DND-41 (cell line): ENCODE measurements at regions not wholly inside any gene's neighbourhood (a gene's known extent, or its start where the extent isn't known, plus 50 kb on each side); places are given as distances from the start of the nearest gene placed in this dataset.

Experiments
- ATAC-seq: fragments of 200-7000 bp; cut with Tn5 transposase; 3 replicates; pipeline ENCODE4 v1.9.1; 2021; ENCODE audit warnings: low read depth; ENCODE audit not compliant: insufficient read depth
- DNase-seq: peaks from one replicate; pipeline ENCODE4 v3.0.0-alpha.2; 2020
- H2AFZ ChIP-seq: 2 replicates; pipeline ENCODE4 v1.6.0; 2012; ENCODE audit warnings: low read depth, low read length
- H3K27ac ChIP-seq: 2 replicates; pipeline ENCODE4 v1.5.1; 2012; ENCODE audit warnings: low read length, inconsistent platforms
- H3K27me3 ChIP-seq: fragments of 200-600 bp; sonication (generic); 2 replicates; pipeline ENCODE4 v1.6.0; 2012; ENCODE audit warnings: low read length, mild to moderate bottlenecking, inconsistent platforms; ENCODE audit not compliant: insufficient read depth, poor library complexity
- H3K36me3 ChIP-seq: 2 replicates; pipeline ENCODE4 v1.5.1; 2012; ENCODE audit warnings: low read length, inconsistent platforms; ENCODE audit not compliant: insufficient read depth
- H3K4me1 ChIP-seq: 2 replicates; pipeline ENCODE4 v1.5.1; 2012; ENCODE audit warnings: mild to moderate bottlenecking, low read length; ENCODE audit not compliant: insufficient read depth
- H3K4me2 ChIP-seq: 2 replicates; pipeline ENCODE4 v1.6.0; 2012; ENCODE audit warnings: mild to moderate bottlenecking, moderate library complexity, low read length, inconsistent platforms; ENCODE audit not compliant: insufficient read depth
- H3K4me3 ChIP-seq, 2 experiments: fragments of 200-600 bp in 1 of 2; shearing (Covaris generic) in 1 of 2; 2 replicates each; pipeline ENCODE4 v1.5.1; 2012 to 2016; ENCODE audit warnings: inconsistent platforms in 2 of 2, low read length in 2 of 2, mild to moderate bottlenecking in 2 of 2, low read depth in 1 of 2, moderate library complexity in 1 of 2
- H3K79me2 ChIP-seq: 2 replicates; pipeline ENCODE4 v1.6.0; 2012; ENCODE audit warnings: low read length, inconsistent platforms; ENCODE audit not compliant: insufficient read depth
- H3K9ac ChIP-seq: 2 replicates; pipeline ENCODE4 v1.6.0; 2012; ENCODE audit warnings: low read depth, mild to moderate bottlenecking, inconsistent platforms, low read length, moderate library complexity
- H3K9me3 ChIP-seq: 2 replicates; pipeline ENCODE4 v1.5.1; 2012; ENCODE audit warnings: low read length, moderate library complexity, mild to moderate bottlenecking, inconsistent platforms; ENCODE audit not compliant: insufficient read depth, severe bottlenecking
- H4K20me1 ChIP-seq: 2 replicates; pipeline ENCODE4 v1.6.0; 2012; ENCODE audit warnings: low read length; ENCODE audit not compliant: insufficient read depth
- EZH2 ChIP-seq: IDR thresholded peaks from 3 replicates; pipeline ENCODE4 v1.6.1; 2012; ENCODE audit warnings: borderline replicate concordance, low read depth, mild to moderate bottlenecking, moderate library complexity, low read length, inconsistent platforms; ENCODE audit not compliant: severe bottlenecking
- TF ChIP-seq, protein P1 (sequence below): IDR thresholded peaks from 2 replicates; pipeline ENCODE4 v1.5.1; 2012; ENCODE audit warnings: borderline replicate concordance, low read length, moderate library complexity, mild to moderate bottlenecking; ENCODE audit not compliant: poor library complexity, severe bottlenecking; ENCODE audit errors: extremely low read depth

GRCh38 chr6:127026247-127026646 lies 92.2 kb upstream of the RSPO3 start:
- no peaks in the 10 kb centered on the region for H3K27me3 ChIP-seq
- H3K9ac ChIP-seq = no peak overlapping the region
- no peak for TF ChIP-seq EZH2
- TF ChIP-seq, protein P1, sequence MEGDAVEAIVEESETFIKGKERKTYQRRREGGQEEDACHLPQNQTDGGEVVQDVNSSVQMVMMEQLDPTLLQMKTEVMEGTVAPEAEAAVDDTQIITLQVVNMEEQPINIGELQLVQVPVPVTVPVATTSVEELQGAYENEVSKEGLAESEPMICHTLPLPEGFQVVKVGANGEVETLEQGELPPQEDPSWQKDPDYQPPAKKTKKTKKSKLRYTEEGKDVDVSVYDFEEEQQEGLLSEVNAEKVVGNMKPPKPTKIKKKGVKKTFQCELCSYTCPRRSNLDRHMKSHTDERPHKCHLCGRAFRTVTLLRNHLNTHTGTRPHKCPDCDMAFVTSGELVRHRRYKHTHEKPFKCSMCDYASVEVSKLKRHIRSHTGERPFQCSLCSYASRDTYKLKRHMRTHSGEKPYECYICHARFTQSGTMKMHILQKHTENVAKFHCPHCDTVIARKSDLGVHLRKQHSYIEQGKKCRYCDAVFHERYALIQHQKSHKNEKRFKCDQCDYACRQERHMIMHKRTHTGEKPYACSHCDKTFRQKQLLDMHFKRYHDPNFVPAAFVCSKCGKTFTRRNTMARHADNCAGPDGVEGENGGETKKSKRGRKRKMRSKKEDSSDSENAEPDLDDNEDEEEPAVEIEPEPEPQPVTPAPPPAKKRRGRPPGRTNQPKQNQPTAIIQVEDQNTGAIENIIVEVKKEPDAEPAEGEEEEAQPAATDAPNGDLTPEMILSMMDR = no peak
- no peak overlapping the region for H3K27ac ChIP-seq
- no peak for ATAC-seq
- no peak overlapping the region for H3K4me3 ChIP-seq
- no peak for DNase-seq
- H2AFZ ChIP-seq = no peak overlapping the region
- no peaks in the 10 kb centered on the region for H3K9me3 ChIP-seq
- no peaks in the 10 kb centered on the region for H3K36me3 ChIP-seq
- H3K79me2 ChIP-seq = no peaks in the 10 kb centered on the region
- no peaks in the 10 kb centered on the region for H4K20me1 ChIP-seq
- no peaks in the 10 kb centered on the region for H3K4me1 ChIP-seq
- no peak overlapping the region for H3K4me2 ChIP-seq

DNA sequence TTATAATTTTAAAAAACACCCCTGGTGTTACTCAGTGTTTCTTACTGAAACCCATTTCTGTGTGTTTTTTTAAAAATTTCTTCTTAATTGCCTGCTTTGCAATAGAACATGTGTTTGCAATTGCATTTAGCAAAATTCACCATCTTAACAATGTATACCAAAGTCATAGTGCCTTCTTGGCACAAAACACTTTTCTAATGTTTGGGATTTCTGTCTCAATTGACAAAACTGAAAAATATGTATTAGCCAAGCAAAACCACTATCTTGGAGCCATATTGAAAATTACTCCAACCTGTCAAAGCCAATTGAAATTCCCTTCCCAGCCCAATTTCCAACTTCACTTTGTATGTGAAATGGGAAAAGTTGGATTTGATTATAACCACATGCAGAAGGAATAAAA lies 88.4 kb upstream of the RSPO3 start:
- H3K4me3 ChIP-seq = no peak overlapping the region
- no peak overlapping the region for H3K4me2 ChIP-seq
- H3K9me3 ChIP-seq = no peaks in the 10 kb centered on the region
- no peaks in the 10 kb centered on the region for H3K27me3 ChIP-seq
- no peak overlapping the region for H2AFZ ChIP-seq
- DNase-seq (no peak), ATAC-seq (no peak)
- no peaks in the 10 kb centered on the region for H4K20me1 ChIP-seq
- H3K9ac ChIP-seq = no peak overlapping the region
- H3K4me1 ChIP-seq = no peaks in the 10 kb centered on the region
- no peak for TF ChIP-seq EZH2
- TF ChIP-seq, protein P1 = no peak
- no peak overlapping the region for H3K27ac ChIP-seq
- no peaks in the 10 kb centered on the region for H3K79me2 ChIP-seq
- no peaks in the 10 kb centered on the region for H3K36me3 ChIP-seq

- DNase-seq (no peak), ATAC-seq (no peak)
- no peak overlapping the region for H3K27ac ChIP-seq
- no peaks in the 10 kb centered on the region for H3K27me3 ChIP-seq
- no peaks in the 10 kb centered on the region for H3K4me1 ChIP-seq
- H3K4me3 ChIP-seq = no peak overlapping the region
- no peaks in the 10 kb centered on the region for H3K9me3 ChIP-seq
- TF ChIP-seq EZH2 = no peak
- TF ChIP-seq, protein P1 = no peak
- H3K79me2 ChIP-seq = no peaks in the 10 kb centered on the region
- no peak overlapping the region for H3K9ac ChIP-seq
- H3K4me2 ChIP-seq = no peak overlapping the region
- no peaks in the 10 kb centered on the region for H4K20me1 ChIP-seq
- no peak overlapping the region for H2AFZ ChIP-seq
- H3K36me3 ChIP-seq = no peaks in the 10 kb centered on the region
Measured at GRCh38 chr6:127030836-127031235, 87.6 kb upstream of the RSPO3 start.

GRCh38 chr6:127031511-127031910 lies 87.0 kb upstream of the RSPO3 start:
- ATAC-seq (no peak), DNase-seq (no peak)
- H3K4me2 ChIP-seq = no peak overlapping the region
- H3K36me3 ChIP-seq = no peaks in the 10 kb centered on the region
- no peaks in the 10 kb centered on the region for H3K9me3 ChIP-seq
- TF ChIP-seq, protein P1 = no peak
- no peak for TF ChIP-seq EZH2
- H3K27ac ChIP-seq = no peak overlapping the region
- no peaks in the 10 kb centered on the region for H3K4me1 ChIP-seq
- H3K79me2 ChIP-seq = no peaks in the 10 kb centered on the region
- no peak overlapping the region for H3K9ac ChIP-seq
- no peaks in the 10 kb centered on the region for H3K27me3 ChIP-seq
- H3K4me3 ChIP-seq = no peak overlapping the region
- no peaks in the 10 kb centered on the region for H4K20me1 ChIP-seq
- no peak overlapping the region for H2AFZ ChIP-seq
